ENCODE measurements at regions not wholly inside any gene's neighbourhood (a gene's known extent, or its start where the extent isn't known, plus 50 kb on each side); places are given as distances from the start of the nearest gene placed in this dataset.

DNA sequence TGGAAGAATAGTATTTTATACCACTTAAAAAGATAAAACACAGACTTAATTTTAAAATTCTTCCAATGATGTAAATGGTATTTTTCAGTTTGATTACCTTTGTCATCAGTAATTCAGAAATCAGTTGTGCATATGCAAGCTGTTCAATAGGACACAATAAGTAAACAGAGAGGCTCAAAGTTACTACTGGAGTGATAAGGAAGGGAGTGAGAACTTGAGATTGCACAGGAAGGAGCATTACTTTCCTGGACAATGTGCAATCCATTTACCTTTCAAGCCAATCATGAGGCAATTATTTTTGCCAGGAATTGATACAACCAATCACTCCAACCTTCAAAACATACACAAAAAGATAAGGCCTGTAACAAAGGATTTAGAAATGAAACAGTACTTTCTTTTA is 1024.3 kb downstream of the RAPGEF2 start:
- no peak for DNase-seq
- intact Hi-C loops (cut with micrococcal nuclease), result no loop called here
- Histone ChIP-seq H3K9me3 (replicated peaks) (peaks cover 23% of the 10 kb centered on the region), H3K36me3 (no peaks in the 10 kb centered on the region), H3K4me3 (no peak overlapping the region), H3K27me3 (ENCODE audit: low read depth) (no peaks in the 10 kb centered on the region), H3K4me1 (no peaks in the 10 kb centered on the region), H3K27ac (replicated peaks) (no peak overlapping the region)
- TF ChIP-seq, protein P1, sequence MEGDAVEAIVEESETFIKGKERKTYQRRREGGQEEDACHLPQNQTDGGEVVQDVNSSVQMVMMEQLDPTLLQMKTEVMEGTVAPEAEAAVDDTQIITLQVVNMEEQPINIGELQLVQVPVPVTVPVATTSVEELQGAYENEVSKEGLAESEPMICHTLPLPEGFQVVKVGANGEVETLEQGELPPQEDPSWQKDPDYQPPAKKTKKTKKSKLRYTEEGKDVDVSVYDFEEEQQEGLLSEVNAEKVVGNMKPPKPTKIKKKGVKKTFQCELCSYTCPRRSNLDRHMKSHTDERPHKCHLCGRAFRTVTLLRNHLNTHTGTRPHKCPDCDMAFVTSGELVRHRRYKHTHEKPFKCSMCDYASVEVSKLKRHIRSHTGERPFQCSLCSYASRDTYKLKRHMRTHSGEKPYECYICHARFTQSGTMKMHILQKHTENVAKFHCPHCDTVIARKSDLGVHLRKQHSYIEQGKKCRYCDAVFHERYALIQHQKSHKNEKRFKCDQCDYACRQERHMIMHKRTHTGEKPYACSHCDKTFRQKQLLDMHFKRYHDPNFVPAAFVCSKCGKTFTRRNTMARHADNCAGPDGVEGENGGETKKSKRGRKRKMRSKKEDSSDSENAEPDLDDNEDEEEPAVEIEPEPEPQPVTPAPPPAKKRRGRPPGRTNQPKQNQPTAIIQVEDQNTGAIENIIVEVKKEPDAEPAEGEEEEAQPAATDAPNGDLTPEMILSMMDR (IDR thresholded peaks at IDR 0.05; ENCODE audit: borderline replicate concordance), result no peak

- TF ChIP-seq, protein P1 (IDR thresholded peaks at IDR 0.05; ENCODE audit: borderline replicate concordance), result no peak
- no peaks in the 10 kb centered on the region for H3K4me1 ChIP-seq
- intact Hi-C loops (cut with micrococcal nuclease), result no loop called here
- no peak overlapping the region for H3K27ac ChIP-seq (replicated peaks)
- H3K9me3 ChIP-seq (replicated peaks), result peaks cover 38% of the 10 kb centered on the region
- no peak overlapping the region for H3K4me3 ChIP-seq
- no peaks in the 10 kb centered on the region for H3K36me3 ChIP-seq
- no peaks in the 10 kb centered on the region for H3K27me3 ChIP-seq (ENCODE audit: low read depth)
- DNase-seq, result no peak
Measured at GRCh38 chr4:160129439-160129838, 1026.6 kb downstream of the RAPGEF2 start.

DNA sequence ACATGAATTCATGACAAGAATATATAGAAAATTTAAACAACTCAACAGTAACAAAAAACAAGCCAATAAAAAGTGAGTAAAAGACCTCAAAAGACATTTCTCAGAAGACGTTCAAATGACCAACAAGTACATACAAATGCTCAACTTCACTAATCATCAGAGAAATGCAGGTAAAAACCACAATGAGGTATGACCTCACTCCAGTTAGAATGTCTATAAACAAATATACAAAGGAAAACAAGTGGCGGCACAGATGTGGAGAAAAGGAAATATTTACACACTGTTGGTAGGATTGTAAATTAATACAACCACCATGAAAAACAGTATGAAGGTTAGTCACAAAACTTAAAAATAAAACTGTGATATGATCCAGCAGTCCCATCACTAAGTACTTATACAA is 1033.1 kb downstream of the RAPGEF2 start:
- H3K36me3 ChIP-seq, result no peaks in the 10 kb centered on the region
- intact Hi-C loops (cut with micrococcal nuclease), result no loop called here
- TF ChIP-seq, protein P1 (IDR thresholded peaks at IDR 0.05; ENCODE audit: borderline replicate concordance), result no peak
- no peak overlapping the region for H3K27ac ChIP-seq (replicated peaks)
- H3K27me3 ChIP-seq (ENCODE audit: low read depth), result no peaks in the 10 kb centered on the region
- H3K4me1 ChIP-seq, result no peaks in the 10 kb centered on the region
- peaks cover 28% of the 10 kb centered on the region for H3K9me3 ChIP-seq (replicated peaks)
- no peak overlapping the region for H3K4me3 ChIP-seq
- DNase-seq, result no peak

DNA sequence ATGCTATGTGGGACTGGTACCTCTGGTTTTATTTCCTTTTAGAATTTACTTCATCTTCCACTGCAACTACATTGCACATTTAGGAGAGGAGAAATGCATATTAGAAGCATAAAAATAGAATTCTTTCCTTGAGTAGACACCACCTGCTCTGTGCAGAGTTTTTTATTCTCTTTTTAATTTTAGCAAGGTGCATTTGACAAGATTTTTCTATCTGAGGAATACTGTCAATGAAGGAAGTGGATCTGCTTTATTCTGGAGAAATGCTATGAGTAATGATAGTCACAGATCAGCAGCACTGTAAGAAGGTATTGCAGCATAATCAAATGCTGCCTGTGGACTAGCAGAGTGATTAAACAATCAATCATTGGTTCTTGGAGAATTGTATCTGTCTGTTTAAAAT is 1038.3 kb downstream of the RAPGEF2 start:
- intact Hi-C loops (cut with micrococcal nuclease), result no loop called here
- H3K27me3 ChIP-seq (ENCODE audit: low read depth), result no peaks in the 10 kb centered on the region
- TF ChIP-seq, protein P1 (IDR thresholded peaks at IDR 0.05; ENCODE audit: borderline replicate concordance), result no peak
- no peak for DNase-seq
- H3K27ac ChIP-seq (replicated peaks), result no peak overlapping the region
- no peaks in the 10 kb centered on the region for H3K9me3 ChIP-seq (replicated peaks)
- no peak overlapping the region for H3K4me3 ChIP-seq
- H3K36me3 ChIP-seq, result no peaks in the 10 kb centered on the region
- H3K4me1 ChIP-seq, result no peaks in the 10 kb centered on the region

GRCh38 chr4:160142579-160142978 is 1039.7 kb downstream of the RAPGEF2 start:
- no peak for DNase-seq
- Histone ChIP-seq H3K4me1 (no peaks in the 10 kb centered on the region), H3K27ac (replicated peaks) (no peak overlapping the region), H3K4me3 (no peak overlapping the region), H3K36me3 (no peaks in the 10 kb centered on the region), H3K27me3 (ENCODE audit: low read depth) (no peaks in the 10 kb centered on the region), H3K9me3 (replicated peaks) (no peaks in the 10 kb centered on the region)
- TF ChIP-seq, protein P1 (IDR thresholded peaks at IDR 0.05; ENCODE audit: borderline replicate concordance), result no peak
- intact Hi-C loops (cut with micrococcal nuclease), result no loop called here

DNA sequence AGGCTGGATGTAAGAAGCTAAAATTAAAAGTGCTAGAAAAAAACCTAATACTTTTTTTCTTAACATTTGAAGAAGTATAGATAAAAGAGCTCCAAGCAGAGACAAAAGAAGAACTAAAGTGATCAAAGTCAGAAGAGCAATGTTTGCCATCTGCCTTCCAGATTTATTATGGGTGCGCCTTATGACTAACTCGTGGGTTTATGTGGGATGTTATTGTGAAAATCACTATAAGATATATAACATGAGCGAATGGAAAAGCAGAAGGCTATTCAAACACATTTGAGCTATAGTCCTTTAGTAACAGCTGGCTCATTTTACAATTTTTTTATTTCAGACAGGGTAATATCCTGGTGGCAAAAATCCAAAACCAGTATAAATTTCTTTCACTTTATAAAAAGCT is 1040.7 kb downstream of the RAPGEF2 start:
- Histone ChIP-seq H3K9me3 (replicated peaks) (no peaks in the 10 kb centered on the region), H3K4me1 (no peaks in the 10 kb centered on the region), H3K36me3 (no peaks in the 10 kb centered on the region), H3K4me3 (no peak overlapping the region), H3K27ac (replicated peaks) (no peak overlapping the region), H3K27me3 (ENCODE audit: low read depth) (no peaks in the 10 kb centered on the region)
- DNase-seq, result no peak
- intact Hi-C loops (cut with micrococcal nuclease), result no loop called here
- TF ChIP-seq, protein P1 (IDR thresholded peaks at IDR 0.05; ENCODE audit: borderline replicate concordance), result no peak
